HFFc6 (cell line): ENCODE measurements at regions not wholly inside any gene's neighbourhood (a gene's known extent, or its start where the extent isn't known, plus 50 kb on each side); places are given as distances from the start of the nearest gene placed in this dataset.

ENCODE experiments used
- DNase-seq: peaks from one replicate; pipeline ENCODE4 v3.0.0-alpha.2; 2018
- H3K27ac Mint-ChIP-seq: 2 replicates; pipeline ENCODE4 v1.8.0; 2020; ENCODE audit warnings: mild to moderate bottlenecking, mixed read lengths
- H3K27me3 Mint-ChIP-seq: 2 replicates; pipeline ENCODE4 v1.8.0; 2021; ENCODE audit warnings: mild to moderate bottlenecking, moderate library complexity, mixed read lengths; ENCODE audit not compliant: insufficient read depth
- H3K36me3 Mint-ChIP-seq: 2 replicates; pipeline ENCODE4 v1.8.0; 2021; ENCODE audit warnings: low read depth, mixed read lengths
- H3K4me1 Mint-ChIP-seq: 2 replicates; pipeline ENCODE4 v1.8.0; 2020; ENCODE audit warnings: low read depth, mixed read lengths
- H3K4me3 Mint-ChIP-seq: 2 replicates; pipeline ENCODE4 v1.8.0; 2020; ENCODE audit warnings: mild to moderate bottlenecking, moderate library complexity, mixed read lengths
- H3K9me3 Mint-ChIP-seq: 2 replicates; pipeline ENCODE4 v1.8.0; 2020; ENCODE audit warnings: mild to moderate bottlenecking, mixed read lengths
- CTCF ChIP-seq: fragments of 200-600 bp; sonication (generic); IDR thresholded peaks from 2 replicates; pipeline ENCODE4 v1.5.0; 2021; ENCODE audit warnings: antibody characterized with exemption, mild to moderate bottlenecking

DNA sequence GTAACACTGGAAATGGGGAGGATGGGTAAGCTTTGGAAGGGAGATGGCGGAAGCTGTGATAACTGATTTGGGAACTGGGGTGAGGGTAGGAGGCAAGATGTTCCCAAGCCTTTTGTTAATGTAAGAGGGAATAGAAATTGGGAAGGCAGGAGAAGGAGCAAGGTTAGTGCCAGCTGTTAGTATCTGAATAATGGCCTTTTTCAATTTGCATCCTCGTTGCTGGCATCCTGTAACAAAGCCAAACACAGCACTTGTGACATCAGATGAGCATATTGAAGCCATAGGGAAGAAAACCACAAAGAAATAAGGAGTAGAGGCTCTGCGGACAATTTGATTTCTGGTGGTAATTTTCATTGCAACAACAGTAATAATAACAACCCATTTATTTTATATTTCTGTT is 70.9 kb upstream of the CLMP start:
- no peaks in the 10 kb centered on the region for H3K36me3 Mint-ChIP-seq
- no peak for TF ChIP-seq CTCF
- peak overlapping the region; percentile 64 for H3K27ac Mint-ChIP-seq
- H3K4me1 Mint-ChIP-seq = peaks cover 58% of the 10 kb centered on the region
- H3K27me3 Mint-ChIP-seq = no peaks in the 10 kb centered on the region
- H3K4me3 Mint-ChIP-seq = peak overlapping the region; percentile 18
- H3K9me3 Mint-ChIP-seq = no peaks in the 10 kb centered on the region
- DNase-seq = no peak

DNA sequence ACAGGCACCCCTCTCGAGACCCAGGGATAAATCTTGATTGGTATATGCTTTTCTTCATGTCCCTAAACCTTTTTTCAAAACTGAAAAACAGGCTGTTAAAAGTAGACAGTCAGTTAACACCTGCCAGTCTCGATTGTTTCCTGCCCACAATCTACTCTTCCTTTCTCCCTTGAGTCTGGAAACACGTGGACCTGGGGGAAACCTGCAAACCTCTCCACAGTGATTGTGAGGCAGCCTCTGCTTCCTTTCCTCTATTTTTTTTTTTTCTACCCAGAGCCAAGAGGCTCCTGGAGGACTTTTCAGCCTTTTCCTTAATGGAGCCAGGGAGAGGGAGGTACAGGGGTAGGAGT is 69.4 kb upstream of the CLMP start:
- Mint-ChIP-seq H3K36me3 (peaks cover under 1% of the 10 kb centered on the region; the same call in 1 of the 2 replicates), H3K27me3 (no peaks in the 10 kb centered on the region), H3K9me3 (peaks cover under 1% of the 10 kb centered on the region), H3K4me3 (no peak overlapping the region), H3K4me1 (peaks cover 65% of the 10 kb centered on the region), H3K27ac (peak overlapping the region; percentile 46)
- TF ChIP-seq CTCF = no peak
- no peak for DNase-seq

DNA sequence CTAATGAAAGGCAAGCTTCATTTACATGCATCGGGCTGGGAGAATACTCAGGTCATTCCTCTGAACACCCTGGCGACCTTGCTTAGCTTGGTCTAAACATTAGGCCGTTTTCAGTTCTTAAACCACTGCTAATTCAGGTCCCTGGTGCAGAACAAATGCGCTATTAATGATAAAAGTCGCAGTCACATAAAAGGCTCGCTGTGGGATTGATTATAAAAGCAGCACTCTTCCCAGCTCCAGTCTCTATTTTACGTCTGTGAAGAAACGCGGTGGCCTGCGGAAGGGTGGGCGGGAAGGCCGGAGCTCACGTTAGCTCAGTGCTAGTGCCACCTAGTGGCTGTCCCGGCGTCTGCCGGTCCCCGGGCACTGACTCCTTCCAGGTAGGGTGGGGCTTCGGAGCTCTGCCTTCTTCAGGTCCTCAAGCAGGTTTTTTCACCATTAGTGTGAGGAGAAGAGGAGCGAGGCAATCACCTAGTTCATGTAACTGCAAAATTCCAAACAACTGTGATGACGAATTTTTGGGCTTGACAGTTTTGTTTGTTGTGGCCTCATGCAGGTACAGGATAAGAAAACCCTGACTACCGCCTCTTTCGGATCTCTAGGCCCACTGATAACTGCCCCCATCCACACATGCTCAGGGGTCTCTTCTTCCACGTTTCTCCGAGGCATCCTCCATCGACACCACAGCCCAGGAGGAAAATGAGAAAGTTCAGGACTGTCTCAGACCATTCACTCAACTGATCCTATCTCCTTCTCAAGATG is 66.5 kb upstream of the CLMP start:
- Mint-ChIP-seq H3K4me1 (peaks cover 48% of the 10 kb centered on the region), H3K27ac (peak overlapping the region; percentile 61), H3K4me3 (peak overlapping the region; percentile 78), H3K36me3 (peaks cover 12% of the 10 kb centered on the region; the same call in 1 of the 2 replicates), H3K27me3 (no peaks in the 10 kb centered on the region; the same call in 1 of the 2 replicates), H3K9me3 (peaks cover 13% of the 10 kb centered on the region)
- peak; percentile 95 for TF ChIP-seq CTCF
- peak; percentile 42 for DNase-seq

GRCh38 chr11:123260511-123261211 is 65.6 kb upstream of the CLMP start:
- peaks cover 12% of the 10 kb centered on the region; the same call in 1 of the 2 replicates for H3K36me3 Mint-ChIP-seq
- no peak for TF ChIP-seq CTCF
- no peak overlapping the region for H3K4me3 Mint-ChIP-seq
- H3K4me1 Mint-ChIP-seq = peaks cover 39% of the 10 kb centered on the region
- H3K9me3 Mint-ChIP-seq = peaks cover 13% of the 10 kb centered on the region
- H3K27me3 Mint-ChIP-seq = no peaks in the 10 kb centered on the region; the same call in 1 of the 2 replicates
- H3K27ac Mint-ChIP-seq = no peak overlapping the region
- no peak for DNase-seq

DNA sequence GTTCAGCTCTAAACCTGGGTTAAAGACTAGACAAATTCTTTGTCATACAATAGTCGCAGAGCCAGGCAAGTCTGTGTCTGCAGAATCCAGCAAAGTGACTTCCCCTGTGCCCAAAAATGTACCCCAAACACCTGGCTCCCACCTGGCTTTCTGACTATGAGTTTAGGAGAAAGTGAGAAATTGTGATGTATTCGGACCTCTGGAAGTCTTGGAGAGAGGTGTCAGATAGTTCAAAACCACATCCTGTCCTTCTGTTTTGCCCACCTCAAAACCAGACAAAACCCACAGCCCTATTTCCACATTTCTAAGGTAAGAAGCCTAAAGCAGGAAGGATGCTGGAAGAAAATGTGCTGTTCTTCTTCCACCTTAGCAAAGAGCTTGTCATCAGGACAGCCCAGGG is 63.8 kb upstream of the CLMP start:
- Mint-ChIP-seq H3K9me3 (peaks cover 13% of the 10 kb centered on the region), H3K27me3 (no peaks in the 10 kb centered on the region; the same call in 1 of the 2 replicates), H3K4me3 (no peak overlapping the region), H3K36me3 (peaks cover 12% of the 10 kb centered on the region; the same call in 1 of the 2 replicates), H3K4me1 (peaks cover 23% of the 10 kb centered on the region), H3K27ac (no peak overlapping the region)
- no peak for DNase-seq
- TF ChIP-seq CTCF = no peak
